Glutamatergic neuron (in vitro differentiated cells): ENCODE measurements at regions not wholly inside any gene's neighbourhood (a gene's known extent, or its start where the extent isn't known, plus 50 kb on each side); places are given as distances from the start of the nearest gene placed in this dataset.

Experiments
- DNase-seq: peaks from one replicate; pipeline ENCODE4 v3.0.0; 2022
- H3K27ac Mint-ChIP-seq: one replicate; pipeline ENCODE4 v1.8.0; 2020; ENCODE audit warnings: mild to moderate bottlenecking, mixed read lengths, inconsistent platforms; ENCODE audit not compliant: unreplicated experiment
- H3K27me3 Mint-ChIP-seq: one replicate; pipeline ENCODE4 v1.8.0; 2020; ENCODE audit warnings: mild to moderate bottlenecking, moderate library complexity, mixed read lengths, inconsistent platforms; ENCODE audit not compliant: unreplicated experiment
- H3K36me3 Mint-ChIP-seq: one replicate; pipeline ENCODE4 v1.8.0; 2020; ENCODE audit warnings: mild to moderate bottlenecking, mixed read lengths, inconsistent platforms; ENCODE audit not compliant: unreplicated experiment
- H3K4me1 Mint-ChIP-seq: one replicate; pipeline ENCODE4 v1.8.0; 2020; ENCODE audit warnings: mild to moderate bottlenecking, low read depth, mixed read lengths, inconsistent platforms; ENCODE audit not compliant: unreplicated experiment
- H3K4me3 Mint-ChIP-seq: one replicate; pipeline ENCODE4 v1.8.0; 2020; ENCODE audit warnings: mild to moderate bottlenecking, mixed read lengths, inconsistent platforms; ENCODE audit not compliant: unreplicated experiment
- H3K9me3 Mint-ChIP-seq: one replicate; pipeline ENCODE4 v1.8.0; 2020; ENCODE audit warnings: mild to moderate bottlenecking, moderate library complexity, mixed read lengths, inconsistent platforms; ENCODE audit not compliant: unreplicated experiment
- TF ChIP-seq, protein P1 (sequence below): fragments of 200-600 bp; sonication (generic); IDR thresholded peaks from one replicate; pipeline ENCODE4 v1.5.0; 2021; ENCODE audit not compliant: partially characterized antibody, unreplicated experiment

DNA sequence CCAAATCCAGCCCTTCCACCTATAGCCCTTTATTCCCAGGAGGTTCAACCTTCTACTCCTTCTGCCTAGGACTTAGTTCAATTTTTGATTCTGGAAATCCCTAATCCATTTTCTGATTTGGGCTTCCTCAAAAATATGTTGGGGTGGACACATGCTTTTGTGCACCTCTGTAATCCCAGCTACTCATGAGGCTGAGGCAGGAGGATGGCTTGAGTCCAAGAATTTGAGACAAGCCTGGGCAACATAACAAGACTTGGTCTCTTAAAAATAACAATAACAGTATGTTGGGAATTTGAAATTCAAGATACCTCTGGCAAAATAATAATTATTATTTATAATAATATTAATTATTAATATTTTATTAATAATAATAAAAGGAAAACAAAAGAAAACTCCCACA, 188.7 kb upstream of the TLE4 start:
- Mint-ChIP-seq H3K27ac (no peak overlapping the region), H3K36me3 (no peaks in the 10 kb centered on the region), H3K9me3 (no peaks in the 10 kb centered on the region), H3K4me1 (no peaks in the 10 kb centered on the region), H3K4me3 (no peak overlapping the region), H3K27me3 (no peaks in the 10 kb centered on the region)
- no peak for DNase-seq
- TF ChIP-seq, protein P1, sequence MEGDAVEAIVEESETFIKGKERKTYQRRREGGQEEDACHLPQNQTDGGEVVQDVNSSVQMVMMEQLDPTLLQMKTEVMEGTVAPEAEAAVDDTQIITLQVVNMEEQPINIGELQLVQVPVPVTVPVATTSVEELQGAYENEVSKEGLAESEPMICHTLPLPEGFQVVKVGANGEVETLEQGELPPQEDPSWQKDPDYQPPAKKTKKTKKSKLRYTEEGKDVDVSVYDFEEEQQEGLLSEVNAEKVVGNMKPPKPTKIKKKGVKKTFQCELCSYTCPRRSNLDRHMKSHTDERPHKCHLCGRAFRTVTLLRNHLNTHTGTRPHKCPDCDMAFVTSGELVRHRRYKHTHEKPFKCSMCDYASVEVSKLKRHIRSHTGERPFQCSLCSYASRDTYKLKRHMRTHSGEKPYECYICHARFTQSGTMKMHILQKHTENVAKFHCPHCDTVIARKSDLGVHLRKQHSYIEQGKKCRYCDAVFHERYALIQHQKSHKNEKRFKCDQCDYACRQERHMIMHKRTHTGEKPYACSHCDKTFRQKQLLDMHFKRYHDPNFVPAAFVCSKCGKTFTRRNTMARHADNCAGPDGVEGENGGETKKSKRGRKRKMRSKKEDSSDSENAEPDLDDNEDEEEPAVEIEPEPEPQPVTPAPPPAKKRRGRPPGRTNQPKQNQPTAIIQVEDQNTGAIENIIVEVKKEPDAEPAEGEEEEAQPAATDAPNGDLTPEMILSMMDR, result no peak

DNA sequence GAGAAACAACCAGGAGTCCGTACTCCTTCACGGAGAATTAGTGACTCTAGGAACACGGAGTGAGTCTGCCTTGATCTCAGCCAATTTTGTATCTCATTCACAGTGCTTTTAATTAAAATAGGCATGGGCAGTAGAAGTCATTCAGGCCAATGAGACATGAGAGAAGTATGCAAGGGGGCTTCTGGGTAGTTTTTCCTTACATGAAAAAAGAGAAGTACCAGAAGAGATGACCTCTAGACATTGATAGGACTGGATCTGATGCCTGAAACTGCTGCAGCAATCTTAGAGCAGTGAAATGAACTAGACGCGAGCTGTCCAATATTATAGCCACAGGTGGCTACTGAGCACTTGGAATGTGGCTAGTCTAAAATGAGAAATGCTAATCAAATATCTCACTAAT, 187.7 kb upstream of the TLE4 start:
- Mint-ChIP-seq H3K36me3 (no peaks in the 10 kb centered on the region), H3K27ac (no peak overlapping the region), H3K9me3 (no peaks in the 10 kb centered on the region), H3K4me3 (no peak overlapping the region), H3K4me1 (no peaks in the 10 kb centered on the region), H3K27me3 (no peaks in the 10 kb centered on the region)
- TF ChIP-seq, protein P1, result no peak
- no peak for DNase-seq

GRCh38 chr9:79384501-79384900, 187.3 kb upstream of the TLE4 start:
- H3K4me1 Mint-ChIP-seq, result no peaks in the 10 kb centered on the region
- no peaks in the 10 kb centered on the region for H3K36me3 Mint-ChIP-seq
- no peak for DNase-seq
- no peak overlapping the region for H3K4me3 Mint-ChIP-seq
- no peaks in the 10 kb centered on the region for H3K9me3 Mint-ChIP-seq
- no peak overlapping the region for H3K27ac Mint-ChIP-seq
- TF ChIP-seq, protein P1, result no peak
- H3K27me3 Mint-ChIP-seq, result no peaks in the 10 kb centered on the region

- H3K27me3 Mint-ChIP-seq, result peaks cover 2% of the 10 kb centered on the region
- H3K4me1 Mint-ChIP-seq, result no peaks in the 10 kb centered on the region
- DNase-seq, result no peak
- TF ChIP-seq, protein P1, result no peak
- no peaks in the 10 kb centered on the region for H3K9me3 Mint-ChIP-seq
- no peaks in the 10 kb centered on the region for H3K36me3 Mint-ChIP-seq
- no peak overlapping the region for H3K4me3 Mint-ChIP-seq
- H3K27ac Mint-ChIP-seq, result no peak overlapping the region
Observed at GRCh38 chr9:79387101-79387835, 184.5 kb upstream of the TLE4 start.

DNA sequence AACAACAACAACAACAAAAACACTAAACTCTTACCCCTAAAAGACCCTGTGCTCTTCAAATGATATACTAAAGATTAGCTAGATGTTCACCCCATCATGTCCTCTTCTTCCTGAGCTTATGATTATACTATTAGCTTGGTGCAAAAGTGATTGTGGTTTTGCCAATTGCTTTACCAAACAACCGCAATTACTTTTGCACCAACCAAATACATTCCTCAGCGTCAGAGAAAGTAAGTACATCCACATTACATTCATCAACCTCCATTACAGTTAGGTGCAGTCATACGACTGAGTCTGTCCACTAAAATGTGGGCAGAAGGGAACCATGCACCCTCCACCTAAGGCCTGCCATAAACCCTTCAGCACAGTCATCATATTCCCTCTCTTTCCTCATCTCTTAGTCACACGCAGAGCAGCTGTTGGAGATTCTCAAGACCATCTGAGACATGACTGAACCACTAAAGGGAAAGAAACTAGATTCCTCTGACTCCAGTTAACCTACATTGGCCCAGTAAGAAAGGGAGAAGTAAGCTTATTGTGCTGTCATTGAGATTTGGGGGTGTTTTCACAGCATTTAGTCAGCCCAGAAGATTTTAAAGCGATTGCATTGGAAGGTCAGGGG, 181.6 kb upstream of the TLE4 start:
- H3K27ac Mint-ChIP-seq, result no peak overlapping the region
- no peak overlapping the region for H3K4me3 Mint-ChIP-seq
- no peaks in the 10 kb centered on the region for H3K36me3 Mint-ChIP-seq
- TF ChIP-seq, protein P1, result no peak
- H3K27me3 Mint-ChIP-seq, result peaks cover 6% of the 10 kb centered on the region
- no peaks in the 10 kb centered on the region for H3K9me3 Mint-ChIP-seq
- no peak for DNase-seq
- H3K4me1 Mint-ChIP-seq, result no peaks in the 10 kb centered on the region
